Retinal pigment epithelial cell (primary cell): ENCODE measurements at regions not wholly inside any gene's neighbourhood (a gene's known extent, or its start where the extent isn't known, plus 50 kb on each side); places are given as distances from the start of the nearest gene placed in this dataset.

Experiments used
- DNase-seq: peaks from one replicate; pipeline ENCODE4 v3.0.0-alpha.2; 2010; ENCODE audit warnings: low read depth
- H3K4me3 ChIP-seq: 2 replicates; pipeline ENCODE4 v1.5.1; 2011; ENCODE audit warnings: mild to moderate bottlenecking, low read length, control low read depth, moderate library complexity
- CTCF ChIP-seq: conservative IDR thresholded peaks from 2 replicates; pipeline ENCODE4 v1.5.1; 2011; ENCODE audit warnings: low read depth, low read length, control low read depth, inconsistent platforms

- no peak overlapping the region for H3K4me3 ChIP-seq
- DNase-seq: no peak
- no peak for TF ChIP-seq CTCF
These were observed 353.2 kb downstream of the ETS1 start for GRCh38 chr11:128234143-128234542.

- no peak overlapping the region for H3K4me3 ChIP-seq
- TF ChIP-seq CTCF: no peak
- no peak for DNase-seq
These were observed 354.8 kb downstream of the ETS1 start for GRCh38 chr11:128232588-128232987.

GRCh38 chr11:128231845-128232410 lies 355.4 kb downstream of the ETS1 start:
- TF ChIP-seq CTCF: no peak
- no peak overlapping the region for H3K4me3 ChIP-seq
- DNase-seq: no peak

GRCh38 chr11:128227466-128227865 lies 359.9 kb downstream of the ETS1 start:
- no peak overlapping the region for H3K4me3 ChIP-seq
- no peak for DNase-seq
- no peak for TF ChIP-seq CTCF

GRCh38 chr11:128226106-128226716 lies 361.1 kb downstream of the ETS1 start:
- DNase-seq: no peak
- no peak for TF ChIP-seq CTCF
- no peak overlapping the region for H3K4me3 ChIP-seq

GRCh38 chr11:128222245-128222884 lies 365.0 kb downstream of the ETS1 start:
- no peak overlapping the region for H3K4me3 ChIP-seq
- TF ChIP-seq CTCF: no peak
- DNase-seq: peak; percentile 39

GRCh38 chr11:128219731-128220120 lies 367.6 kb downstream of the ETS1 start:
- no peak for TF ChIP-seq CTCF
- no peak overlapping the region for H3K4me3 ChIP-seq
- no peak for DNase-seq
